GM10266 (cell line): ENCODE measurements at regions not wholly inside any gene's neighbourhood (a gene's known extent, or its start where the extent isn't known, plus 50 kb on each side); places are given as distances from the start of the nearest gene placed in this dataset.
A peak's percentile ranks its signal among the peaks of the same experiment; 100 is the strongest.

ENCODE experiments used
- DNase-seq: peaks from one replicate; pipeline ENCODE4 v3.0.0; 2012; ENCODE audit errors: extremely low spot score
- TF ChIP-seq, protein P1 (sequence below): IDR thresholded peaks from 2 replicates; pipeline ENCODE4 v1.5.1; 2012; ENCODE audit warnings: mild to moderate bottlenecking, low read depth; ENCODE audit not compliant: control insufficient read depth, insufficient read depth; ENCODE audit errors: missing control alignments

GRCh38 chr3:28575746-28576613 lies 227.4 kb upstream of the AZI2 start:
- TF ChIP-seq, protein P1, sequence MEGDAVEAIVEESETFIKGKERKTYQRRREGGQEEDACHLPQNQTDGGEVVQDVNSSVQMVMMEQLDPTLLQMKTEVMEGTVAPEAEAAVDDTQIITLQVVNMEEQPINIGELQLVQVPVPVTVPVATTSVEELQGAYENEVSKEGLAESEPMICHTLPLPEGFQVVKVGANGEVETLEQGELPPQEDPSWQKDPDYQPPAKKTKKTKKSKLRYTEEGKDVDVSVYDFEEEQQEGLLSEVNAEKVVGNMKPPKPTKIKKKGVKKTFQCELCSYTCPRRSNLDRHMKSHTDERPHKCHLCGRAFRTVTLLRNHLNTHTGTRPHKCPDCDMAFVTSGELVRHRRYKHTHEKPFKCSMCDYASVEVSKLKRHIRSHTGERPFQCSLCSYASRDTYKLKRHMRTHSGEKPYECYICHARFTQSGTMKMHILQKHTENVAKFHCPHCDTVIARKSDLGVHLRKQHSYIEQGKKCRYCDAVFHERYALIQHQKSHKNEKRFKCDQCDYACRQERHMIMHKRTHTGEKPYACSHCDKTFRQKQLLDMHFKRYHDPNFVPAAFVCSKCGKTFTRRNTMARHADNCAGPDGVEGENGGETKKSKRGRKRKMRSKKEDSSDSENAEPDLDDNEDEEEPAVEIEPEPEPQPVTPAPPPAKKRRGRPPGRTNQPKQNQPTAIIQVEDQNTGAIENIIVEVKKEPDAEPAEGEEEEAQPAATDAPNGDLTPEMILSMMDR = no peak
- peak; percentile 15 for DNase-seq

DNA sequence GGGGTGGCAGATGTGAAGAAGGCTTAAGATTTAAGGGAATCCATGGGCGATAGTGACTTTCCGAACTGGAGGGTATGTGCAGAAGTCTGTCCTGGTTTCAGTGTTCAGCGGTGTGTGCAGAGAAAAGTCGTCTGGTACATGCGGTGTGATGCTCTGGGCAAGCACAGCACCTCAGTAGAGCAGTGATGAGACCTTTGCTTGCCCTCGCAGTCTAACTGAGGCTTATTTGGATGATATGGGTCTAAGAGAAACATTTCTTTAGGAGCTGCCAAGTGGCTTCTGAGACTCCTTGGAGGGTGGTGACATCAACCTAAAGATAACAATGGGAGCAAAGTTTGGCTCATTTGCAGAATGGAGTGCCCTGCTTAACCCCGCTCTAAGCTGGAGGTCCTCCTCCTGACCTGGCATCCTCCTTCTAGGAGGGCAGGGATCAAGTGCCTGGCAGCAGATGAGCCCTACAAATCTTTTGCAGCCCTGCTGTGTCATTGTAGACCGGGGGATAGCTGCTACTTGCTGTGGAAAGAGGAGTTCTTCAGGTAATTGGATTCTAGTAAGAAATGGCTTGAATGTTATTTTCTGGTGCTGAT lies 228.1 kb upstream of the AZI2 start:
- TF ChIP-seq, protein P1 = no peak
- DNase-seq = peak; percentile 14

DNA sequence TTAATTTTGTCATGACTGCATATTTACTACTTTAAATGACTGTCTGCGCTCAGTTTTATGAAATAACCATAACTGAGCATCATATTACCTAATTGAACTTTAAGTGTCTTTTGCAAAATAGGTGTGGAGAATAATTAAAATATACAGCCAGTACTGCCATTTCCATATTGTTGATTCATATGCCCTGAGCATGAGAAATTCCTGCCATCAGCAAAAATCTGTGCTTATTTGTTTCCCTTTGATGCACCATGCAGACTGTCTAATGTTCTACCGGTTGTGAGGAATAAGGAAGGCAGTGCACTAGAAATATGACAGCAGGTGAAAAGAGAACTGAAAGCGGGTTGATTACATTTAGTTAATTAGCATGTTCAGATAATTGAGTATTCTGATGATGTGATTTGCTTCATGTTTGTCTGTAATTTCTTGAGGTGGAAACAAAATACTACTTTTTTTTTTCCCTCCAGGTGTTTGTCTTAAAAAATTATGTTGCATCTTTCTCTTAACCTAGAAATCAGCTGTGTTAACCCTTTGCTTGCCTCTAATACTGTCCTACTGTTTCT lies 229.4 kb upstream of the AZI2 start:
- TF ChIP-seq, protein P1 = no peak
- no peak for DNase-seq

- DNase-seq = no peak
Measured at GRCh38 chr3:28586325-28586724, 237.7 kb upstream of the AZI2 start.

DNA sequence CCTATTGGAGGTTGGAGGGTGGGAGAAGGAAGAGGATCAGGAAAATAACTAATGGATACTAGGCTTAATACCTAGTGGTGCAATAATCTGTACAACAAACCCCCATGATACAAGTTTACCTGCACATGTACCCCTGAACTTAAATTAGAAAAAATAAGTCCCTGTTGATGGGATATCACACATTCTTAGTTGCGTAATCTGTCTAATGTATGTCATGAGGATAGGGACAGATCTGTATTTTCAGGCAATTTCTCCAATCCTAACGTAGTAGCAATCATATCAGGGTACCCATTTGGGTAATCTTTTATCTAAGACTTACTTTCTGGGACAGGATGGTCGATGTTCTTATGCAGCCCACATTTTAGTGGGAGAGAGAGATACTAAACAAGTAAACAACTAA lies 239.1 kb upstream of the AZI2 start:
- TF ChIP-seq, protein P1 = no peak
- no peak for DNase-seq

More at GRCh38 chr3:28586325-28586724, 237.7 kb upstream of the AZI2 start:
- TF ChIP-seq, protein P1 = no peak

DNA sequence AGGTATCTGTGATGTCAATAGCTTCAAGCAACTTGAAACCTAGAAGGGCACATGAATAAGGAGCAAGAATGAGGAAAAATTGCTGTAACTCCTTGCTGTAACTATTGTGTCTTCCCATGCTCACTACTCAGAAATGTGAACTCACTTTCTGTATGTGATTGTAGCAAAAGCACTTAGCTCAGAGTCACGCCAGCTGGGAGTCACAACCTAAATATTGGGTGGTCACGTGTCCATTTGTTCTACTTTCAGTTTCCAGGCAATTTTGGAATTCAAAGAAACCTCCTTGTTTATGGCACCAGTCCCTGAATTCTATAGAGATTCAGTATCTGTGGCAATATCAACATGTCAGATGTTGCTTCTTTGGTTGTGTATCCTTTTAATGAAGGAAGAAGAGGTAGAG lies 241.6 kb upstream of the AZI2 start:
- TF ChIP-seq, protein P1 = no peak
- DNase-seq = no peak

DNA sequence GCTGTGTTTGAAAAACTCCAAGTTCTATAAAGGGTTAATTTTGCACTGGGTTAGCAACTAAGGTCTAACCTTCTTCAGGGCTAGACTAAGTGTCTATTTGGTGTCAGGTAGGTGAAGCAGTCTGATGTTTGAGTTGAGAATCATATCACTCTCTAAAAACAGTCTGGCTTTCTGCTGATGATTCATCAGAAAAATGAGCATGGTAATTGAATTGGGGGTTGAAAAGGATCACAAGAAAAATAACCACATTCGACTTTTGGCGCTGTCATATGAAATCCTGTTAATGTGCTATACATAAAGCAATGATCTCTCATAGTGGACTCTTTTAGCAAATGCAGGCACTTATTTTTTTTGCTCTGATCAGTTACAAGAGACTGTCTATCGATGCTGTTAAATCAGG lies 242.2 kb upstream of the AZI2 start:
- TF ChIP-seq, protein P1 = no peak
- DNase-seq = no peak
